H7 (cell line): ENCODE measurements at regions not wholly inside any gene's neighbourhood (a gene's known extent, or its start where the extent isn't known, plus 50 kb on each side); places are given as distances from the start of the nearest gene placed in this dataset.
"Not testable (repeated sequence)": the region's sequence is repeated elsewhere in the genome, so short reads cannot be mapped to it uniquely, and the experiment has no call there.

Source experiments
- DNase-seq: peaks from one replicate; pipeline ENCODE4 v3.0.0; 2012
- H3K27me3 ChIP-seq: 2 replicates; pipeline ENCODE4 v1.6.0; 2011; ENCODE audit warnings: mild to moderate bottlenecking, low read length; ENCODE audit not compliant: control insufficient read depth, insufficient read depth
- H3K36me3 ChIP-seq: replicated peaks from 2 replicates; pipeline ENCODE4 v1.5.1; 2011; ENCODE audit warnings: low read length; ENCODE audit not compliant: control insufficient read depth, insufficient read depth
- H3K4me3 ChIP-seq: 2 replicates; pipeline ENCODE4 v1.5.1; 2011; ENCODE audit warnings: low read depth, mild to moderate bottlenecking, control low read depth, low read length, moderate library complexity; ENCODE audit not compliant: insufficient read depth

GRCh38 chr4:116150152-116150551 is 935.2 kb downstream of the TRAM1L1 start:
- Histone ChIP-seq H3K4me3 (no peak overlapping the region), H3K36me3 (no peaks in the 10 kb centered on the region), H3K27me3 (no peaks in the 10 kb centered on the region)
- DNase-seq: no peak

GRCh38 chr4:116143198-116143597 is 942.2 kb downstream of the TRAM1L1 start:
- H3K36me3 ChIP-seq: no peaks in the 10 kb centered on the region
- DNase-seq: no peak
- no peaks in the 10 kb centered on the region for H3K27me3 ChIP-seq
- no peak overlapping the region for H3K4me3 ChIP-seq

GRCh38 chr4:116132946-116133345 is 952.4 kb downstream of the TRAM1L1 start:
- Histone ChIP-seq H3K4me3 (no peak overlapping the region), H3K27me3 (no peaks in the 10 kb centered on the region), H3K36me3 (no peaks in the 10 kb centered on the region)
- DNase-seq: no peak

- Histone ChIP-seq H3K36me3 (no peaks in the 10 kb centered on the region), H3K27me3 (no peaks in the 10 kb centered on the region), H3K4me3 (no peak overlapping the region)
- DNase-seq: no peak
These were observed 958.6 kb downstream of the TRAM1L1 start for GRCh38 chr4:116126794-116127193.

GRCh38 chr4:116122124-116122523 is 963.3 kb downstream of the TRAM1L1 start:
- Histone ChIP-seq H3K4me3 (no peak overlapping the region), H3K36me3 (no peaks in the 10 kb centered on the region), H3K27me3 (no peaks in the 10 kb centered on the region)
- DNase-seq: no peak

- DNase-seq: no peak
- Histone ChIP-seq H3K4me3 (no peak overlapping the region), H3K36me3 (no peaks in the 10 kb centered on the region), H3K27me3 (no peaks in the 10 kb centered on the region)
These were observed 967.2 kb downstream of the TRAM1L1 start for GRCh38 chr4:116118221-116118620.

GRCh38 chr4:116112861-116113260 is 972.5 kb downstream of the TRAM1L1 start:
- not testable (repeated sequence) for H3K27me3 ChIP-seq, H3K36me3 ChIP-seq, DNase-seq, H3K4me3 ChIP-seq

GRCh38 chr4:116110713-116111112 is 974.7 kb downstream of the TRAM1L1 start:
- H3K27me3 ChIP-seq: no peaks in the 10 kb centered on the region
- H3K4me3 ChIP-seq: no peak overlapping the region
- DNase-seq: no peak
- H3K36me3 ChIP-seq: no peaks in the 10 kb centered on the region

GRCh38 chr4:116108606-116109005 is 976.8 kb downstream of the TRAM1L1 start:
- H3K27me3 ChIP-seq: no peaks in the 10 kb centered on the region
- H3K4me3 ChIP-seq: no peak overlapping the region
- DNase-seq: no peak
- H3K36me3 ChIP-seq: no peaks in the 10 kb centered on the region

GRCh38 chr4:116101321-116101720 is 984.1 kb downstream of the TRAM1L1 start:
- no peaks in the 10 kb centered on the region; the same call in 1 of the 2 replicates for H3K36me3 ChIP-seq
- DNase-seq: no peak
- H3K4me3 ChIP-seq: no peak overlapping the region
- H3K27me3 ChIP-seq: no peaks in the 10 kb centered on the region

- no peaks in the 10 kb centered on the region for H3K27me3 ChIP-seq
- DNase-seq: no peak
- no peaks in the 10 kb centered on the region; the same call in 1 of the 2 replicates for H3K36me3 ChIP-seq
These were observed 985.8 kb downstream of the TRAM1L1 start for GRCh38 chr4:116099596-116099995.

GRCh38 chr4:116097353-116097752 is 983.9 kb upstream of the NDST4 start:
- DNase-seq, H3K4me3 ChIP-seq, H3K27me3 ChIP-seq, H3K36me3 ChIP-seq: not testable (repeated sequence)

More at GRCh38 chr4:116099596-116099995, 985.8 kb downstream of the TRAM1L1 start:
- no peak overlapping the region for H3K4me3 ChIP-seq

- H3K27me3 ChIP-seq: no peaks in the 10 kb centered on the region
- no peaks in the 10 kb centered on the region for H3K36me3 ChIP-seq
- DNase-seq: no peak
- no peak overlapping the region for H3K4me3 ChIP-seq
These were observed 979.5 kb upstream of the NDST4 start for GRCh38 chr4:116092961-116093360.

- no peak overlapping the region for H3K4me3 ChIP-seq
- no peaks in the 10 kb centered on the region for H3K27me3 ChIP-seq
- DNase-seq: no peak
- H3K36me3 ChIP-seq: no peaks in the 10 kb centered on the region
These were observed 975.4 kb upstream of the NDST4 start for GRCh38 chr4:116088771-116089170.

- no peak for DNase-seq
- H3K36me3 ChIP-seq: no peaks in the 10 kb centered on the region
- H3K27me3 ChIP-seq: no peaks in the 10 kb centered on the region
- H3K4me3 ChIP-seq: no peak overlapping the region
These were observed 969.5 kb upstream of the NDST4 start for GRCh38 chr4:116082808-116083366.

- Histone ChIP-seq H3K36me3 (no peaks in the 10 kb centered on the region), H3K27me3 (no peaks in the 10 kb centered on the region), H3K4me3 (no peak overlapping the region)
- no peak for DNase-seq
These were observed 959.6 kb upstream of the NDST4 start for GRCh38 chr4:116073051-116073450.
